DOHH2 (cell line): ENCODE measurements at regions not wholly inside any gene's neighbourhood (a gene's known extent, or its start where the extent isn't known, plus 50 kb on each side); places are given as distances from the start of the nearest gene placed in this dataset.

Experiments used
- H3F3A ChIP-seq: fragments of 200-600 bp; sonication (generic), shearing (Covaris generic); 2 replicates; pipeline ENCODE4 v1.6.0; 2016; ENCODE audit warnings: antibody characterized with exemption, mild to moderate bottlenecking; ENCODE audit not compliant: control insufficient read depth, insufficient read depth
- H3K27ac ChIP-seq: fragments of 200-600 bp; sonication (generic); 2 replicates; pipeline ENCODE4 v1.5.1; 2014; ENCODE audit warnings: low read depth, mild to moderate bottlenecking, low read length, moderate library complexity
- H3K27me3 ChIP-seq: fragments of 200-600 bp; sonication (generic); 2 replicates; pipeline ENCODE4 v1.6.1; 2014; ENCODE audit warnings: mild to moderate bottlenecking, low read length, mixed read lengths; ENCODE audit not compliant: control insufficient read depth
- H3K36me3 ChIP-seq: fragments of 200-600 bp; sonication (generic); 2 replicates; pipeline ENCODE4 v1.6.1; 2014; ENCODE audit warnings: mild to moderate bottlenecking, low read length, moderate library complexity, mixed read lengths; ENCODE audit not compliant: control insufficient read depth
- H3K4me1 ChIP-seq: fragments of 200-600 bp; sonication (generic); 2 replicates; pipeline ENCODE4 v1.6.1; 2014; ENCODE audit warnings: mild to moderate bottlenecking, low read length, mixed read lengths; ENCODE audit not compliant: control insufficient read depth
- H3K4me2 ChIP-seq: fragments of 200-600 bp; sonication (generic); 2 replicates; pipeline ENCODE4 v1.6.0; 2014; ENCODE audit warnings: mild to moderate bottlenecking, low read length, moderate library complexity
- H3K4me3 ChIP-seq: fragments of 200-600 bp; sonication (generic); 2 replicates; pipeline ENCODE4 v1.5.1; 2014; ENCODE audit warnings: mild to moderate bottlenecking, low read length, mixed read lengths
- H3K79me2 ChIP-seq: fragments of 200-600 bp; sonication (generic); 2 replicates; pipeline ENCODE4 v1.6.1; 2014; ENCODE audit warnings: mild to moderate bottlenecking, low read length, mixed read lengths; ENCODE audit not compliant: control insufficient read depth
- H3K9me2 ChIP-seq: fragments of 200-600 bp; sonication (generic); replicated peaks from 2 replicates; pipeline ENCODE4 v1.6.1; 2014; ENCODE audit warnings: mild to moderate bottlenecking, low read length, mixed read lengths; ENCODE audit not compliant: control insufficient read depth
- H3K9me3 ChIP-seq: fragments of 200-600 bp; sonication (generic); 2 replicates; pipeline ENCODE4 v1.6.1; 2014; ENCODE audit warnings: antibody characterized with exemption, low read length, mixed read lengths; ENCODE audit not compliant: control insufficient read depth, insufficient read depth
- H4K20me1 ChIP-seq: fragments of 200-600 bp; sonication (generic); 2 replicates; pipeline ENCODE4 v1.6.0; 2014; ENCODE audit warnings: low read depth, mild to moderate bottlenecking, antibody characterized with exemption, low read length, moderate library complexity; ENCODE audit not compliant: control insufficient read depth, insufficient read depth
- CTCF ChIP-seq: fragments of 200-600 bp; sonication (generic); IDR thresholded peaks from one replicate; pipeline ENCODE4 v1.5.1; 2014; ENCODE audit warnings: antibody characterized with exemption, mild to moderate bottlenecking, low read depth, low read length; ENCODE audit not compliant: poor library complexity, severe bottlenecking
- EZH2phosphoT487 ChIP-seq: fragments of 200-600 bp; sonication (generic); IDR thresholded peaks from 2 replicates; pipeline ENCODE4 v1.6.1; 2017; ENCODE audit warnings: borderline replicate concordance, mild to moderate bottlenecking, antibody characterized with exemption, low read length, moderate library complexity, mixed read lengths

DNA sequence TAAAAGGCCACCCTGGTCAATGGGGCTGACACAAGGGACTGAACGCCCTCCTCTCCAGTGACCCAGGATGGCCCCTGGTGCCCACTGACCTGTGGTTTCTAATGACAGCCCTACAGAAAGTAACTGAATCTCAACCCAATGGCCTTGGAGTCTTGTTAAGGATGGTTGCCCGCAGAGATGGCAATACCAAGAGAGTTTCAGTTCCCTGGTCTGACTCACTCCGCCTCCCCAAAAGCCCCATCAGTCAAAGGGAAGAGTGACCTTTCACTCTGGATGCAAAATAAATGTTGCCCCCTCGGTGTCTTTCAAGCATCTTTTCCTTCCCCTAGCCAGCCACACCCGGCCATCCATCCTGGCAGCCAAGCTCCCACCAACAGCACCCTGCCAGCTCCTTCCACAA, 57.7 kb upstream of the ISX start:
- no peak overlapping the region for H3K4me2 ChIP-seq
- TF ChIP-seq CTCF: no peak
- no peak for TF ChIP-seq EZH2phosphoT487

DNA sequence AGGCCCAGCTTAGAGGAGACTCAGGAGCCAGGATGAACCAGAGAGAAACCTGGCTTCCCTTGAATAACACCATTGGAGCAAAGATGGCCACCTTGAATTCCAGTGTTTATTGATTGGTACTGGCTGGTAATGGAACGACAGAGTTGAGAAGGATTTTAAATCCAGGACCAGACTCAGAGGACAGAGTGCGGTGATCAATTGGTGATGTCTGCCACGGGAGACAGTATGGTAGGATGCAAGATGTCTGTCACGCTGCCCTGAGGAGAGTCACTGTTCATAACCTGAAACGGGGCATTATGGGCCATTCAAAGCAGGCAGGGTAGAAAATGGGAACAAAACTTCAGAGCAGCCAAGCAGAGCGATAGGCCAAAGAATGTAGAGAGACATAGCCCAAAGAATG, 55.4 kb upstream of the ISX start:
- Histone ChIP-seq H3K27ac (no peak overlapping the region), H4K20me1 (no peaks in the 10 kb centered on the region)

More for the DNA sequence above, 57.7 kb upstream of the ISX start:
- H3K36me3 ChIP-seq: no peaks in the 10 kb centered on the region
- H3K27me3 ChIP-seq: no peaks in the 10 kb centered on the region
- no peaks in the 10 kb centered on the region for H3K4me1 ChIP-seq
- H3F3A ChIP-seq: no peaks in the 10 kb centered on the region
- no peaks in the 10 kb centered on the region for H3K9me2 ChIP-seq
- no peaks in the 10 kb centered on the region for H4K20me1 ChIP-seq
- H3K9me3 ChIP-seq: no peaks in the 10 kb centered on the region
- no peak overlapping the region for H3K27ac ChIP-seq
- no peak overlapping the region for H3K4me3 ChIP-seq
- H3K79me2 ChIP-seq: no peaks in the 10 kb centered on the region

GRCh38 chr22:35014812-35015211, 51.1 kb upstream of the ISX start:
- no peaks in the 10 kb centered on the region for H4K20me1 ChIP-seq
- no peaks in the 10 kb centered on the region for H3K4me1 ChIP-seq

More for the DNA sequence above, 55.4 kb upstream of the ISX start:
- no peaks in the 10 kb centered on the region for H3K79me2 ChIP-seq
- H3K4me1 ChIP-seq: no peaks in the 10 kb centered on the region
- H3F3A ChIP-seq: no peaks in the 10 kb centered on the region
- TF ChIP-seq EZH2phosphoT487: no peak
- TF ChIP-seq CTCF: no peak
- H3K9me2 ChIP-seq: no peaks in the 10 kb centered on the region
- no peak overlapping the region for H3K4me2 ChIP-seq
- no peaks in the 10 kb centered on the region for H3K27me3 ChIP-seq
- no peaks in the 10 kb centered on the region for H3K9me3 ChIP-seq
- H3K36me3 ChIP-seq: no peaks in the 10 kb centered on the region
- no peak overlapping the region for H3K4me3 ChIP-seq

More at GRCh38 chr22:35014812-35015211, 51.1 kb upstream of the ISX start:
- H3K4me3 ChIP-seq: no peak overlapping the region
- TF ChIP-seq CTCF (no peak), EZH2phosphoT487 (no peak)
- no peak overlapping the region for H3K4me2 ChIP-seq
- no peaks in the 10 kb centered on the region for H3K36me3 ChIP-seq
- no peaks in the 10 kb centered on the region for H3K79me2 ChIP-seq
- no peaks in the 10 kb centered on the region; the same call in 1 of the 2 replicates for H3K27me3 ChIP-seq
- no peaks in the 10 kb centered on the region for H3K9me2 ChIP-seq
- H3F3A ChIP-seq: no peaks in the 10 kb centered on the region
- no peak overlapping the region for H3K27ac ChIP-seq
- H3K9me3 ChIP-seq: no peaks in the 10 kb centered on the region
